ENCODE measurements at regions not wholly inside any gene's neighbourhood (a gene's known extent, or its start where the extent isn't known, plus 50 kb on each side); places are given as distances from the start of the nearest gene placed in this dataset.

GRCh38 chr10:3538291-3538655 is 246.7 kb downstream of the KLF6 start:
- TF ChIP-seq POLR2AphosphoS5 (IDR thresholded peaks at IDR 0.05; ENCODE audit: low read depth, low read length) (no peak), TAF1 (IDR thresholded peaks at IDR 0.05; ENCODE audit: borderline replicate concordance, insufficient read depth, low read length) (no peak), FOXP2 (optimal IDR thresholded peaks at IDR 0.05; ENCODE audit: borderline replicate concordance, extremely low read depth, extremely low read length, insufficient read depth) (no peak), SIN3A (IDR thresholded peaks at IDR 0.05; ENCODE audit: borderline replicate concordance, insufficient read depth, low read length) (no peak)
- TF ChIP-seq, protein P1, sequence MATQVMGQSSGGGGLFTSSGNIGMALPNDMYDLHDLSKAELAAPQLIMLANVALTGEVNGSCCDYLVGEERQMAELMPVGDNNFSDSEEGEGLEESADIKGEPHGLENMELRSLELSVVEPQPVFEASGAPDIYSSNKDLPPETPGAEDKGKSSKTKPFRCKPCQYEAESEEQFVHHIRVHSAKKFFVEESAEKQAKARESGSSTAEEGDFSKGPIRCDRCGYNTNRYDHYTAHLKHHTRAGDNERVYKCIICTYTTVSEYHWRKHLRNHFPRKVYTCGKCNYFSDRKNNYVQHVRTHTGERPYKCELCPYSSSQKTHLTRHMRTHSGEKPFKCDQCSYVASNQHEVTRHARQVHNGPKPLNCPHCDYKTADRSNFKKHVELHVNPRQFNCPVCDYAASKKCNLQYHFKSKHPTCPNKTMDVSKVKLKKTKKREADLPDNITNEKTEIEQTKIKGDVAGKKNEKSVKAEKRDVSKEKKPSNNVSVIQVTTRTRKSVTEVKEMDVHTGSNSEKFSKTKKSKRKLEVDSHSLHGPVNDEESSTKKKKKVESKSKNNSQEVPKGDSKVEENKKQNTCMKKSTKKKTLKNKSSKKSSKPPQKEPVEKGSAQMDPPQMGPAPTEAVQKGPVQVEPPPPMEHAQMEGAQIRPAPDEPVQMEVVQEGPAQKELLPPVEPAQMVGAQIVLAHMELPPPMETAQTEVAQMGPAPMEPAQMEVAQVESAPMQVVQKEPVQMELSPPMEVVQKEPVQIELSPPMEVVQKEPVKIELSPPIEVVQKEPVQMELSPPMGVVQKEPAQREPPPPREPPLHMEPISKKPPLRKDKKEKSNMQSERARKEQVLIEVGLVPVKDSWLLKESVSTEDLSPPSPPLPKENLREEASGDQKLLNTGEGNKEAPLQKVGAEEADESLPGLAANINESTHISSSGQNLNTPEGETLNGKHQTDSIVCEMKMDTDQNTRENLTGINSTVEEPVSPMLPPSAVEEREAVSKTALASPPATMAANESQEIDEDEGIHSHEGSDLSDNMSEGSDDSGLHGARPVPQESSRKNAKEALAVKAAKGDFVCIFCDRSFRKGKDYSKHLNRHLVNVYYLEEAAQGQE (IDR thresholded peaks at IDR 0.05; ENCODE audit: insufficient read depth in 1 of 2, low read depth in 2 of 2, low read length in 2 of 2) = no peak
